HG03103 (cell line): ENCODE measurements at regions not wholly inside any gene's neighbourhood (a gene's known extent, or its start where the extent isn't known, plus 50 kb on each side); places are given as distances from the start of the nearest gene placed in this dataset.
"Not testable (repeated sequence)": the region's sequence is repeated elsewhere in the genome, so short reads cannot be mapped to it uniquely, and the experiment has no call there.

Source experiments
- ATAC-seq: cut with Tn5 transposase; IDR thresholded peaks from one replicate; pipeline ENCODE4 v1.9.1; 2021; ENCODE audit warnings: low read depth; ENCODE audit not compliant: unreplicated experiment

DNA sequence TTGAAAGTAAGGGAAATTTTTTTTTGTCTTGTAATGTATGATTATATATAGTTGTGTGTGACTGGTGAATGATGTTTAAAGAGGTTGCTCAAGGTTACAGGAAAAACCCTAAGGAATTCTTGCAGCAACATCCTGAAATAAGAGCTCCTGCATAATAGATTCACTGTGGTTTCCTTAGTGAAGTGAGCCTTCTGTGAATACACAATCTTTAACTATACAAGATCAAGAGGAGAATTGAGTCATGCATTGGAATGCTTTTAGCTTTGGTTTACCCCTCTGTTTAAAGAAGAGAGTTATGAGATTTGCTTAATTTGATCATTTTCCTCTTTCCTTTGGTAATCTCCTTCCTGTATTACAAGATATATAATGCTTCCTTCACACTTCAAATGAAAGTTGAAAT is 141.6 kb upstream of the EYA4 start:
- ATAC-seq = no peak

DNA sequence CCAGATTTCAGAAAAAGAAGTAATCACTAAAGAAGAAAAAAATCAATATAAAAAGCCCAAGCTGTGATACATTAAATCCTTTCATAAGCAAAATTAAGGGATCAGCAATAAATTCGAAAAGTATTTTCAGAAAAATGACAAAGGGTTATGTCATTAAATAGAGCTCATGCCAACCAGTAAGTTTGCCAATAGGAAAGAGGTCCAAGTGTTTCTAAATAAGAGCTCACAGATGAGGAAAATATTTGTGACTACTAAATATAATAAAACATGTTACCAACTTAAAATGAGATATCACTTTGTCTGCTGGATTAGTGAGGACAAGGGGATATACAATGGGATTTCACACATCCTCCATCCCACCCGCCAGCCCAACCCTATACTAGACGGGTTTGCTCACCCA is 140.3 kb upstream of the EYA4 start:
- no peak for ATAC-seq

DNA sequence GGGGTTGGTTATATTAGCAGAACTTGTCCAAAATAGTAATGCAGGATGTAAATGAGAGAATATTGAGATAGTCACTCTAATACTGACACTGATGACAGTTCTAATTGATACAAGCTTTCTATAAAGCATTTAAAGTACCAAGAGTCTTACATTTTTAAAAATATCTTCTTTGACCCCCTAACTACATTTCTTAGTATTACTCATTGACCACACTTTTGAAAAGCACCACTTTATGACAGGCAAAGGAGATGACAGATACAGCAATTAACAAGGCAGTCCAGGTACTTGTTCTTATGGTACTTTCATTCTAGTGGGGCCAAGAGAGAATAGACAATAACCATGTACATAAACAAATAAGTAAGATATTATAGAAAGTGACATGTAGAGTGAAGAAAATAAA is 139.4 kb upstream of the EYA4 start:
- ATAC-seq = no peak

DNA sequence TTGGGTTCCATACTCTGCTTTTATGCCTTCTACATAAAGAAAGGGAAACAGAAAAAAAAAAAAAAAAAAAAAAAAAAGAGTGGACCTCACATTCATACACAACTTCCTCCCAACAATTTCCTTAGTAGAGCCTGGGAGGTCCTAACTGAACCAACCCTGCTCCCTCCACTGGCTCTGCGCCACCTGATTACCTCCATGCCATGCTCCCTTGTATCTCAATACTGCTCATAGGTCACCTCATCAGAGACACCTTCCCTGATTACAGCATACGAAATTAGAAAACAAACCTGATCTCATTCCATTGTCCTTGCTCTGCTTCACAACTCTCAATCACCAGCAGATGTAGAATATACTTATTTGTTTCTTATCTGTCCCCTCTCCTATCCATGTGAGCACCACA is 134.2 kb upstream of the EYA4 start:
- no peak for ATAC-seq

DNA sequence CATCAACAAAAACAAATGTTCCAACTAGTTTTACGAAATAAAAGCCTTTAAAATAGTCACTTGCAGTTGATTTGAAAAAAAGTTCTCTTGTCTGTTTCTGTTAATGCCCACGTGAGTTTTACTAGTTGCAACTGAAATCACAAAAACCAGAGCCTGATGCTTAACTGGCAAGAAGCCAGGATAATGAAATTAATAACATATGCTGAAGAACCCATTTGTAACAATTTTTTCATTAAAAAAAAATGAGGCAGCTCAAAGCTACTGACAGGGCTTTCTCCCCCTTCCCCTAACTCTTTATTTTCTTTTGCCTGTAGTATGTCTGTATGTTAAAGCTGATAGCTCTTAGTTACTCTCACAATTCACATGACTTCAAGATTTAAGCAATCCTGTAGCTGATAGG is 132.7 kb upstream of the EYA4 start:
- no peak for ATAC-seq

DNA sequence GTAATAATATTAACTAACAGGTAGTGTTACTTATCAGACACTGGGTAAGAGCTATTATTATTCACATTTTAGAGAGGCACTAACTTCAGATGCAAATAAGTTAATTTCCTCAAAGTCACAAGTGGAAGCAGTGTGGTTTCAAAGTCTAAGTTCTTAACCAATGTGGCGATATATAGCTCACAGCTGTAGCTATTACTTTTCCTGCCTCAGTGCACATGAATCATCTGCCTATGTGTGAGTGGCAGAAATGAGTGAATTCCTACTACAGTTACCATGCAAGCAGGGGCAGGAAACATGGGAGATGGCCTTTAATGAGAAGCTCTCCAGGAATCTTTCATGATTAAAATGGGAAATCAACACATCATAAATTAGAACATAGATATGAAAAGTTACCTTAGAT is 126.2 kb upstream of the EYA4 start:
- ATAC-seq = no peak

DNA sequence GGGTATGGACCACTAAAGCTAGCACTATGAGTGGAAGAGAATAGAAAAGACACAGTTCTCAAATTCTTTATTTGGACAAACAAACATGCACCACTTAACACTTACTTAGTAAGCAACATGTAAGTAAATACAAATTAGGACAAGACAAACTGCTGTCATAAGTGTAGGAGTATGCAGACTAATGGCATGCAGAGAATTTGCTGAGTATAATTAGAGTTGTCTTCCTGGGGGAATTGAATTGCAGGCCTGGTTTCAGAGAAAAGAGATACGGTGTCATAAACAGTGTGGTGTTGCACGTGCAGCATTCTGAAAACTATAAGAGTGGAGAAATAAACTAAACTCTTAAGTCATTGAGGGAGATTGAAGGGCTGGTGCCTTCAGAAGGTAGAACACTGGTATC is 125.2 kb upstream of the EYA4 start:
- ATAC-seq = no peak

DNA sequence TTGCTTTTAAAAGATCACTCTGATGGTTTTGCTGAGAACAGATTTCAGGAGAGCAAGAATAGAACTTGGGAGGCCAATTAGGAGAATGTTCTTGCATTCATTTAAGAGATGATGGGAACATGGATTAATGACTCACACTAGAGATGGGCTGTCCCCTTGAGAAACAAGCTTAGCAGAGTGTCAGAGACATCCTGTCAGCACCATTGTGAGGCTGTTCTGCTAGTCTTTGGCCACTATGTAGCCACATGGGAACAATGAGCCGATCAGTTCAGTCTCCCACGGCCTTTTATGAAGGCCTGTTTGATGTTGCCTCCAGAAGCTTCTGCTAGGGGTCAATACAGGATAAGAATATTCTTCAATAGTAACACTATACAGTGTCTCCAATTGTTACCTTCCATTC is 113.0 kb upstream of the EYA4 start:
- no peak for ATAC-seq

DNA sequence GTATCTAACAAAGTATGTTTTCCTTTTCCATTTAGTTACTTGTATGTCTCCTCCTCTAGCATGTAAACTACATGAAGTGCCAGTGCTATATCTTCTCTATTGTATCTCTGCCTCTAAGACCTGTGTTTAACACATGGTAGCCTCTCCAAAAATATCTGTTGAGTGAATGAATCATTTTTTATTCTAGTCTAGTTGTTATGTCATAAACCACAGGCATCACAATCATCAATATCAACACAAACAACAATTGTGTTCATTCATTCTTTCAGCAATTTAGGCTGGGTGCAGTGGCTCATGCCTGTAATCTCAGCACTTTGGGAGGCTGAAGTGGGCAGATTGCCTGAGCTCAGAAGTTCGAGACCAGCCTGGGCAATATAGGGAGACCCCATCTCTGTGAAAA is 111.6 kb upstream of the EYA4 start:
- no peak for ATAC-seq

DNA sequence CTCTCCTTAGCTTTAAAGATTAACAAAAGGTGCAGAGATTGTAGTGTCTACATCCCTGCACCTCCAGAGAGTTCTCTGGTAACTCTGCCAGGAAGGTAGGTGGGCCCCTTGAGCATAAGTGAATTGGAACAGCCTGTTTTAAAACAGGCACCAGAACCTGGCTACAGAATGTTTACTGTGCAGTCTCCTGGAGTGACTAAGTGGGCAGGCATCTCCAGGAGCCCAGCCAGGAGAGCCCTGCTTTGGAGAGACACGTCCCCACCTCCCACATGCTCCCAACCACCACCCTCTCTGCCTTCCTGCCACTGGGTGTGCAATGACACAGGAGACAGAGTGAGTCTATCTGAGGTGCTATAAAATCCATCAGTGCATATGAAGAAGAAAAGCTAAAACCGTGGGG is 110.3 kb upstream of the EYA4 start:
- ATAC-seq = no peak

DNA sequence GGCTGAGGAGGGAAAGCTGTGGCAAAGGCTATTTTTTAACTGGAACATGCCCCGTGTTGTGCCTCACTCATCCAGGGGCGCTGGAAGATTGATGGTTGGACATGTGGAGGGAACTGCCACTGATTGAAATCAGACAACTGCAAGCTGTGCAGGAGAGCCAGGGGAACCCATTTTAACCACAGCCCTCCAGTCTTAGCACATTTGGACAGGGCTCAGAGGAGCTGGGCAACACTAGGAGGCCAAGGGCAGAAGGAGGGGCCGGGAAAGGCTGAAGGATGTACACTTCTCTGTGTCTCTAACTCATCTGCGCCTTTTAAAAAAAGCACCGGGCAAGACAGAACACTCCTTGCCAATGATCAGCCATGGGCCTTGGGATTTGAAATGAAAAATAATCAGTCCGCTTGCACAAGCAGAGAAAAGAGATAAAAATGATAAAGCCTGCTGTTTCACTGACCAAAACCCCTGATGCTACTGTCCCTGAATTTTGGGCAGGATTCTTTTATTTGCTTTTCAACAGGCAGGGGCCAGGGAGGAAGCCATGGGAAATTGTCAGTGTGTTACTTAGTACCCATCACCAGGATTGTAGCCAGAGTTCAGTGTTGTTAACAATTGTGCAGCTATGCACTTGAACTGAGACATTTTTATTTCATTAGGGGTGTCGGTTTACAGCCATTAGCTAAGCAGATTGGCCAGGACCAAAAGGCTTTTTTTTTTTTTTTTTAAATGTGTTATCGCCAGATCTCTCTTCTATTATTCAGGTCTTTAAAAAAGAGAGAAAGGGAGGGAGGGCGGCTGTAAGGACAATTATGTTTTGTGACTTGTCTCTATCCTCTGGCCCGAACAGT is 109.3 kb upstream of the EYA4 start:
- no peak for ATAC-seq

DNA sequence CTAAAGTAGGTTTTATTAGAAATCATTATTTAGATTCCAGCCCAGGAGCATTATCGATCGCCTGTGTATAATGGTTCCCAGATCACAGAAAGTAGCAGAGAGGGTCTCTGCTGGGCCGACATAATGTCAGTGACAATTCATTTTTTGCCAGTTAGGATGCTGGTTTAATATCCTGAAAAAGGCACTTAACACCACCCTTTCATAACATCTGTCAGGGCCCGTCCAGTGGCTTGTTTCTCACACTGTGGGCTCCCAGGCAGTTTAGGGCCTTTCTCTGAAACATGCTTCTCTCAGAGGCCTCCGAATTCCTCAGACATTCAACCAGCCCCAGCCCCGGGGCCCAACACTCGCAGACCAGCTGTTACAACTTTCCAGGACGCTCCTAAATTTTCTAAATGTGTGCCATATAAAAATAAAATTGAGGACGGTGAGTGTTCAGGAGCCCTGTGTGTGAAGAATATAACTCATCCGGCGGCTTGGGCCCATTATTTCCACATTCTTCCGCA is 108.6 kb upstream of the EYA4 start:
- no peak for ATAC-seq

DNA sequence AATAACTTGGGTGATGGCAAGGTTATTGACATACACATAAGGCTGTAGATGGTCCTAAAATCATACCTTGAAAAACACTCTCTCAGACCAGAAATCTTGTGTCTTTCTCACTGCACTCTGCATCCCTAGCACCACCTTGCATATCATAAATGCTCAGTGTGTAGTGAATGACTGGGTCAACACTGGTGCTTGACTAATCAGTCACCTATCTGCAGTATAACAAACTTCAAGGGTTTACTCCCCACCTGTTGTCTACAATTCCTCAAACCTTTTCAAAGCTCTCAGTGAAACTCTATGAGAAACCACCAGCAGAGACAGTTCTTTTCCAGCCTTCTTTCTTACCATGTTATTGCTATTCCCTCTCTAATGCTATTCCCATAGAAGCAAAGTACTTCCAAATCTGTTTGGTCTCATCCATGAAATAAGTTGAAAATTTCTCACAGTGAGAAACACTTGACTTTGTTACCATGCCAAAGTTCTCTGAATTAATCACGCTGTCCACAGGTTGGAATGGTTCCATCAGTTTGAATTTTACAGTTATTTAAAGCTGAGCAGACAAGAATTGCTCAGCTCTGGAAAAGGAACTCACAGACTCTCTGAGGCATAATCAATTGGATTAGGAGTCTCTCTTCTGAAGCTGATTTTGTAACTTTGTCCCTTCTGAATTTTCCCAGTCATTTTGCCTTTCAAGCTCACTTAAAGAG is 104.8 kb upstream of the EYA4 start:
- ATAC-seq = no peak

DNA sequence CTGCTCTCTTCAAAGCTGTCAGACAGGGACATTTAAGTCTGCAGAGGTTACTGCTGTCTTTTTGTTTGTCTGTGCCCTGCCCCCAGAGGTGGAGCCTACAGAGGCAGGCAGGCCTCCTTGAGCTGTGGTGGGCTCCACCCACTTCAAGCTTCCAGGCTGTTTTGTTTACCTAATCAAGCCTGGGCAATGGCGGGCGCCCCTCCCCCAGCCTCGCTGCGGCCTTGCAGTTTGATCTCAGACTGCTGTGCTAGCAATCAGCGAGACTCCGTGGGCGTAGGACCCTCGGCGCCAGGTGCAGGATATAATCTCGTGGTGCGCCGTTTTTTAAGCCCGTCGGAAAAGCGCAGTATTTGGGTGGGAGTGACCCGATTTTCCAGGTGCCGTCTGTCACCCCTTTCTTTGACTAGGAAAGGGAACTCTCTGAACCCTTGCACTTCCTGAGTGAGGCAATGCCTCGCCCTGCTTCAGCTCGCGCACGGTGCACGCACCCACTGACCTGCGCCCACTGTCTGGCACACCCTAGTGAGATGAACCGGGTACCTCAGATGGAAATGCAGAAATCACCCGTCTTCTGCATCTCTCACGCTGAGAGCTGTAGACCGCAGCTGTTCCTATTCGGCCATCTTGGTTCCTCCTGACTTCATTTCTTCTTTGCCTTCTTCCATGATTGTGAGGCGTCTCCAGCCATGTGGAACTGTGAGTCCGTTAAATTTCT is 93.5 kb upstream of the EYA4 start:
- not testable (repeated sequence) for ATAC-seq

DNA sequence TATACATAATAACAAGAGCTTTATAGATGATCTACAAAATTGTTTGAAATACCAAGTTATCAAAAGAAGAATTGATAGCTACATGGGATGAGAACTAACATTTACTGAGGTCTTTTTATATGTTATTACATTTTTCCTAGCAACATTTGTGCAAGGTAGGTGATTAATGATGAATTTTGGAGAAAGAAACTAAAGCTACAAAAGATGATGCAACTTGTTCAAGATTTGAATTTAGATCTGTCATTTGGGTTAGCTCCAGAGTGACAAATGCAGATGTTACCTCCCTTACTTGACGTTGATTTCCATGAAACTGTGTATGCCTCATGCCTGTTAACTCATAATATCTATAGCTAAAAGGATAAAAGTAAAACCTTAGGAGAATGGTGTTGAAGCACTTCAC is 84.5 kb upstream of the EYA4 start:
- no peak for ATAC-seq

DNA sequence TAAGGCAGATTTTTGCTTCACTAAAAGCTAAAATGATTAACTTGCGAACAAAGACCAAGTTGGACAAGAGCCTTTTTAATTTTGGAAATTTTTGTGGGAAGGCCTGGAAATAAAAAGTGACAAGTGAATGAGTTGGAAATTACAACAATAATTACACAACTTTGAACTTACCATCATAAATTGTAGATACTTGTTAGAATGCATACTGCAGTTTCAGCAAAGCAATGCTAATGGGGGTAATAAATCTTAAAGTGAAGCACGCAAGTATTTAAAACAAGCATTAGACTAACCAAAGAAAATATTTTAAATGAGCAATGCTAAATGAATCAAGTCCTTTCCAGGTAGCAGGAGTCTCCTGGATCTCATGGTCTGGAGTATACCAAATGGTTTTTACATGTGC is 83.2 kb upstream of the EYA4 start:
- ATAC-seq = no peak

DNA sequence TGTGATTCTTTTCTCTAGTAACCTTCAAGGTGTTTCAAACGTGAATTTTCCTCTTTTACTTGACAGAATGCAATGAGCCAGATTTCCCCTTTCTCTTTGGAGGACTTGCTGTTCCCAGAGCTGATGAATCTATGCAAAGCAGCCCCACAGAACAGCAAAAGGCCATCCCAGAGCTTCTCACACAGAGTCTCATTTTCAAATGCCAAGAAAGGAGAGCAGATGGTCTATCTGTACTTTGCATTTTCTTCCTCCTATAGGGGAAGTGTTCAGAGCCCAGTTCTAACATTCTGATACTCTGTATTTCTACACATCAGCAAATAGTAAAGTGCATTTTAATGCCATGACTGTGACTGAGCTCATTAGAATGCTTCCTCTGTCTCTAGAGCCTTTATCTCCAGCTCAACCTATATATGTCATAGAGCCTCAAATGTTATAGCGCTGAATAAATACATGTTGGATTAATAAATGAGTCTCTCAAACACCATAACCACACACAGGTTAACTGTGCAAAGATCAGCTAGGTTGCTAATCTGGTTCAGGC is 81.8 kb upstream of the EYA4 start:
- no peak for ATAC-seq

DNA sequence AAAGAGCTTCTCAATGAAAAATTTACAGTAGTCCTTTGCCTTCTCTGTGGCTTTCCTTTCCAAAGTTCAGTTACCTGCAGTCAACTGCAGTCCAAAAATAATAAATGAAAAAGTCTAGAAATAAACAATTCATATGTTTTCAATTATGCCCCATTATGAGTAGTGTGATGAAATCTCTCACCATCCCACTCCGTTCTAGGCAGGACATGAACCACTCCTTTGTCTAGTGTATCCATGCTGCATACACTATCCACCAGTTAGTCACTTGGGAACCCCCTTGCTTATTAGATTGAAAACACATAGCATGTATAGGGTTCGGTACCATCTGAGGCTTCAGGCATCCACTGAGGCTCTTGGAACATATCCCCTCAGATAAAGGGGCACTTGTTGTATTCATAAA is 80.6 kb upstream of the EYA4 start:
- ATAC-seq = no peak

DNA sequence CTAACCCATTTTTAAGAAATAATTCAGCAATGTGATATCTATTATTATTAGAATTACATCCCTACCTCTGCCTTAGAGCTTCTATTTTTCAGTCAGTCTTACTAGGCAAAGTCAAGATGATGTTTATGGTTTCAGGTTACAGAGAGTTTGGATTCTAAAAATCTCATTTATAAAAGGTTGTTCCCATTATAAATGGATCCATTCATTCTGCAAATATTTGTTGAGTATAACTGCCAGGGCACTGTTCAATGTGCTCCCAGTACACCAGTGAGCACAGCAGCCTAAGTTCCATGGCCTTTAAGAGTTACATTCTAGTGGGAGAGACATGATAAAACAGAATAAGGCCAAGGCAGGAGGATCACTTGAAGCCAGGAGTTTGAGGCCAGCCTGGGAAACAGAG is 75.9 kb upstream of the EYA4 start:
- ATAC-seq = no peak

DNA sequence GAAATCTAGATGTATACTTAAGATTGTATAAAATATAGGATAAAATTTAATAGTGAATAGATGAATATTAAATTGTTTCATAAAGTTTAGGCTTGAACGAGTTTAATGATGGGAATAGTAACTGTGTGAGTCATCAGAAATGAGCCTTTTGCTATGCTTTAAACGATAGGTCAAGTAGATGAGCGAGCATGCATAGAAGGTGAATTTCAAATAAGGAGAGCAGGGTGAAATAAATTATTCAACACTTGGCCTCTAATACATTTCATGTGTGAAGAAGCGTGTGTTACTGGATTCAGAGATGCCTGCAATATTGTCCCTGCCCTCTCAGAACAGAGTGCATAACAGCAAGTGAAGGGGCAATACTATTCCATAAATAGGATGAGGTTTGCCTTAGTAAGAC is 74.4 kb upstream of the EYA4 start:
- no peak for ATAC-seq

DNA sequence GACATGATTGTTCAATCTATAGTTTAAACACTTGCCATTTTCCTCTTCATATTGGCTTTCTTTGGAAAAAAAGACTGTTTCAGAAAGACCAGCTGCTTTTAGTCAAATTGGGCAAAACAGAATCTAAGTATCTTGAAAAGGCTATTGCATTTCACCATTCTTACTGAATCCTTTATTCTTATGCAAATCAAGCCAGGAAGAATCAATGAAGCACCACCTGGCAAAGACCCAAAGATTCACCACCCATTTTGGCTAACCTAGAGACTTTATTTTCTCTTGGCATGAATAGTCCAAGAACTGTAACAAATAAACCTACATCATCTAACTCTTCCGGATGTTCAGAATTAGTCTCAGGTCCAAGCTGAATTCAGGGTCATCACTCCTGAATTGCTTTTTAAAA is 71.3 kb upstream of the EYA4 start:
- no peak for ATAC-seq
